Breast epithelium (tissue), 4 donors: ENCODE measurements at regions not wholly inside any gene's neighbourhood (a gene's known extent, or its start where the extent isn't known, plus 50 kb on each side); places are given as distances from the start of the nearest gene placed in this dataset.

Experiments used
- DNase-seq, 2 donors: peaks; one replicate each; pipeline ENCODE4 v3.0.0-alpha.2; 2019; ENCODE audit warnings: low spot score in 2 of 2
- H3K27ac ChIP-seq, 2 donors: fragments of 200-600 bp; sonication (generic) in 1 of 2; one replicate each; pipeline ENCODE4 v1.5.1; 2016 to 2019; ENCODE audit warnings: mild to moderate bottlenecking in 1 of 2
- H3K27me3 ChIP-seq, 2 donors: fragments of 200-600 bp; sonication (generic) in 1 of 2; one replicate each; pipeline versions ENCODE4 v1.5.1 to v1.6.0; 2017 to 2019; ENCODE audit warnings: control low read depth in 1 of 2, mild to moderate bottlenecking in 1 of 2
- H3K36me3 ChIP-seq: fragments of 200-600 bp; one replicate; pipeline ENCODE4 v1.5.1; 2019
- H3K4me1 ChIP-seq, 2 donors: fragments of 200-600 bp; sonication (generic); one replicate each; pipeline ENCODE4 v1.5.1; 2016 to 2019; ENCODE audit warnings: control low read depth in 1 of 2
- H3K4me3 ChIP-seq, 3 donors: fragments of 200-600 bp; sonication (generic); 1 replicate in 2 of 3; 2 replicates in 1 of 3; pipeline ENCODE4 v1.5.1; 2016 to 2019; ENCODE audit warnings: mild to moderate bottlenecking in 3 of 3, moderate library complexity in 2 of 3
- H3K9me3 ChIP-seq, 2 donors: fragments of 200-600 bp; sonication (generic) in 1 of 2; one replicate each; pipeline ENCODE4 v1.5.1; 2016 to 2019; ENCODE audit warnings: control low read depth in 1 of 2
- CTCF ChIP-seq, 3 donors: fragments of 450-650 bp; IDR thresholded peaks; one replicate each; pipeline ENCODE4 v1.5.1; 2016 to 2017; ENCODE audit warnings: antibody characterized with exemption in 3 of 3, mild to moderate bottlenecking in 3 of 3, moderate library complexity in 3 of 3
- POLR2A ChIP-seq: fragments of 450-650 bp; IDR thresholded peaks from one replicate; pipeline ENCODE4 v1.6.1; 2016; ENCODE audit warnings: antibody characterized with exemption, mild to moderate bottlenecking, moderate library complexity
- POLR2AphosphoS5 ChIP-seq, 3 donors: sonication (generic); formaldehyde crosslinking; IDR thresholded peaks; one replicate each; pipeline ENCODE4 v1.6.1; 2017; ENCODE audit warnings: antibody characterized with exemption in 3 of 3
- intact Hi-C: fragments of 100-400 bp; cut with DNase I; formaldehyde crosslinking; loops from one replicate; pipeline ENCODE4 v1.15.1; 2023; ENCODE audit warnings: low total_unique reads

GRCh38 chr2:174022431-174022830 is 57.3 kb upstream of the SP3 start:
- peak overlapping the region; percentile 16 to 87 for H3K27ac ChIP-seq
- H3K4me3 ChIP-seq, result no peak overlapping the region
- peaks cover 0 to 24% of the 10 kb centered on the region in 2 donors for H3K4me1 ChIP-seq
- no peaks in the 10 kb centered on the region for H3K36me3 ChIP-seq
- no peaks in the 10 kb centered on the region for H3K9me3 ChIP-seq
- TF ChIP-seq POLR2AphosphoS5 (IDR thresholded peaks at IDR 0.05) (no peak), CTCF (IDR thresholded peaks at IDR 0.05) (no peak), POLR2A (no peak)
- DNase-seq, result no peak
- H3K27me3 ChIP-seq, result no peaks in the 10 kb centered on the region
- intact Hi-C loops, result no loop called here

GRCh38 chr2:174020926-174021662 is 55.9 kb upstream of the SP3 start:
- intact Hi-C loops, result no loop called here
- no peaks in the 10 kb centered on the region for H3K27me3 ChIP-seq
- H3K27ac ChIP-seq, result peak overlapping the region in 1 of 2 donors; percentile 48
- no peaks in the 10 kb centered on the region for H3K9me3 ChIP-seq
- no peaks in the 10 kb centered on the region for H3K36me3 ChIP-seq
- peaks cover 0 to 22% of the 10 kb centered on the region in 2 donors for H3K4me1 ChIP-seq
- H3K4me3 ChIP-seq, result no peak overlapping the region
- no peak for TF ChIP-seq POLR2A
- DNase-seq, result peak in 1 of 2 donors; percentile 12

GRCh38 chr2:174020026-174020425 is 54.9 kb upstream of the SP3 start:
- Histone ChIP-seq H3K27ac (no peak overlapping the region), H3K36me3 (no peaks in the 10 kb centered on the region), H3K4me1 (peaks cover 0 to 16% of the 10 kb centered on the region in 2 donors), H3K4me3 (no peak overlapping the region), H3K27me3 (no peaks in the 10 kb centered on the region), H3K9me3 (no peaks in the 10 kb centered on the region)
- intact Hi-C loops, result no loop called here
- DNase-seq, result no peak
- TF ChIP-seq POLR2A (no peak), POLR2AphosphoS5 (IDR thresholded peaks at IDR 0.05) (no peak), CTCF (IDR thresholded peaks at IDR 0.05) (no peak)

- intact Hi-C loops, result no loop called here
These were observed 51.3 kb upstream of the SP3 start for GRCh38 chr2:174016447-174016846.

GRCh38 chr2:174015428-174015827 is 50.3 kb upstream of the SP3 start:
- H3K27me3 ChIP-seq, result no peaks in the 10 kb centered on the region
- no peaks in the 10 kb centered on the region for H3K9me3 ChIP-seq
- peak overlapping the region; percentile 8 to 98 for H3K27ac ChIP-seq
- no peak for DNase-seq
- H3K36me3 ChIP-seq, result no peaks in the 10 kb centered on the region
- no peak overlapping the region for H3K4me3 ChIP-seq
- H3K4me1 ChIP-seq, result peaks cover 0 to 4% of the 10 kb centered on the region in 2 donors
- intact Hi-C loops, result no loop called here
- TF ChIP-seq POLR2A (no peak), CTCF (IDR thresholded peaks at IDR 0.05) (no peak), POLR2AphosphoS5 (IDR thresholded peaks at IDR 0.05) (no peak)

More at GRCh38 chr2:174016447-174016846, 51.3 kb upstream of the SP3 start:
- no peak for DNase-seq
- peaks cover 0 to 4% of the 10 kb centered on the region in 2 donors for H3K4me1 ChIP-seq
- H3K27me3 ChIP-seq, result no peaks in the 10 kb centered on the region
- H3K9me3 ChIP-seq, result no peaks in the 10 kb centered on the region
- no peak for TF ChIP-seq POLR2A
- TF ChIP-seq POLR2AphosphoS5 (IDR thresholded peaks at IDR 0.05), result no peak
- no peak for TF ChIP-seq CTCF (IDR thresholded peaks at IDR 0.05)
- no peaks in the 10 kb centered on the region for H3K36me3 ChIP-seq
- no peak overlapping the region for H3K4me3 ChIP-seq
- no peak overlapping the region for H3K27ac ChIP-seq
